GM12875 (cell line): ENCODE measurements at regions not wholly inside any gene's neighbourhood (a gene's known extent, or its start where the extent isn't known, plus 50 kb on each side); places are given as distances from the start of the nearest gene placed in this dataset.

ENCODE experiments used
- H3K4me3 ChIP-seq: one replicate; pipeline ENCODE4 v1.5.1; 2011; ENCODE audit warnings: low read depth, low read length, control low read depth
- TF ChIP-seq, protein P1 (sequence below): IDR thresholded peaks from 2 replicates; pipeline ENCODE4 v1.5.1; 2011; ENCODE audit warnings: low read depth, mild to moderate bottlenecking, control low read depth, inconsistent platforms, low read length, moderate library complexity, borderline replicate concordance; ENCODE audit not compliant: insufficient read depth

DNA sequence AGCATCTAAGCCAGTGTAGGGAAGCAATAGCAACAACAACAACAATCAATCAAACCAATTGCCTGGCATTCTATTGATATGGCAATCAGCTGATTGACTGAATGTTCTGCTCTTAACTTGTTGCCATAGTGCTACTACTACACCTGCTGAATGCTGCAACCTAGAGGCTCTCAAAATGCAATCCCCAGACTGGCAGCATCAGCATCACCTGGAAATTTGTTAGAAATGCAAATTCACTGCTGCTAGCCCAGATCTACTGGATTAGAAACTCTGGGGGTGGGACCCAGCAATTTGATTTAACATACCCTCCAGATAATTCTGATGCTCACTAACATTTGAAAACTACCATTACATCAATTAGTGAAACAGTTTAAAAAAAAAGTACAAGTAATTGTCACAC lies 363.6 kb downstream of the SNAPC1 start:
- TF ChIP-seq, protein P1, sequence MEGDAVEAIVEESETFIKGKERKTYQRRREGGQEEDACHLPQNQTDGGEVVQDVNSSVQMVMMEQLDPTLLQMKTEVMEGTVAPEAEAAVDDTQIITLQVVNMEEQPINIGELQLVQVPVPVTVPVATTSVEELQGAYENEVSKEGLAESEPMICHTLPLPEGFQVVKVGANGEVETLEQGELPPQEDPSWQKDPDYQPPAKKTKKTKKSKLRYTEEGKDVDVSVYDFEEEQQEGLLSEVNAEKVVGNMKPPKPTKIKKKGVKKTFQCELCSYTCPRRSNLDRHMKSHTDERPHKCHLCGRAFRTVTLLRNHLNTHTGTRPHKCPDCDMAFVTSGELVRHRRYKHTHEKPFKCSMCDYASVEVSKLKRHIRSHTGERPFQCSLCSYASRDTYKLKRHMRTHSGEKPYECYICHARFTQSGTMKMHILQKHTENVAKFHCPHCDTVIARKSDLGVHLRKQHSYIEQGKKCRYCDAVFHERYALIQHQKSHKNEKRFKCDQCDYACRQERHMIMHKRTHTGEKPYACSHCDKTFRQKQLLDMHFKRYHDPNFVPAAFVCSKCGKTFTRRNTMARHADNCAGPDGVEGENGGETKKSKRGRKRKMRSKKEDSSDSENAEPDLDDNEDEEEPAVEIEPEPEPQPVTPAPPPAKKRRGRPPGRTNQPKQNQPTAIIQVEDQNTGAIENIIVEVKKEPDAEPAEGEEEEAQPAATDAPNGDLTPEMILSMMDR: no peak
- H3K4me3 ChIP-seq: no peak overlapping the region

- TF ChIP-seq, protein P1: peak; percentile 63
- no peak overlapping the region for H3K4me3 ChIP-seq
These were observed 364.8 kb downstream of the SNAPC1 start for GRCh38 chr14:62126879-62127478.

DNA sequence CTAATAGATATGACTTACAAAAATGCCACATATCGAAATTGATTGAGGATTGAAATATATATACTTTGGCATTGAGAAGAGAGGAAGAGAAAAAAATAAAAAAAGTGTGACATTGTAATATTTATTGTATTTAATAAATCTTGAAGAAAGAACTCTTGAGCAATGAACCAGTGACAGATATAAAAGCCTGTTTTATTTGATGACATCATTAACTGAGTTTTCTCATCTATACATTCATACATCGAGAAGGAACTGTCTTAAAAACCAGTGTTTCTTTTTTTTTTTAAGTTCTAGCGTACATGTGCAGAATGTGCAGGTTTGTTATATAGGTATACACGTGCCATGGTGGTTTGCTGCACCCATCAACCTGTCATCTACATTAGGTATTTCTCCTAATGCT lies 368.2 kb downstream of the SNAPC1 start:
- TF ChIP-seq, protein P1: no peak
- H3K4me3 ChIP-seq: no peak overlapping the region

DNA sequence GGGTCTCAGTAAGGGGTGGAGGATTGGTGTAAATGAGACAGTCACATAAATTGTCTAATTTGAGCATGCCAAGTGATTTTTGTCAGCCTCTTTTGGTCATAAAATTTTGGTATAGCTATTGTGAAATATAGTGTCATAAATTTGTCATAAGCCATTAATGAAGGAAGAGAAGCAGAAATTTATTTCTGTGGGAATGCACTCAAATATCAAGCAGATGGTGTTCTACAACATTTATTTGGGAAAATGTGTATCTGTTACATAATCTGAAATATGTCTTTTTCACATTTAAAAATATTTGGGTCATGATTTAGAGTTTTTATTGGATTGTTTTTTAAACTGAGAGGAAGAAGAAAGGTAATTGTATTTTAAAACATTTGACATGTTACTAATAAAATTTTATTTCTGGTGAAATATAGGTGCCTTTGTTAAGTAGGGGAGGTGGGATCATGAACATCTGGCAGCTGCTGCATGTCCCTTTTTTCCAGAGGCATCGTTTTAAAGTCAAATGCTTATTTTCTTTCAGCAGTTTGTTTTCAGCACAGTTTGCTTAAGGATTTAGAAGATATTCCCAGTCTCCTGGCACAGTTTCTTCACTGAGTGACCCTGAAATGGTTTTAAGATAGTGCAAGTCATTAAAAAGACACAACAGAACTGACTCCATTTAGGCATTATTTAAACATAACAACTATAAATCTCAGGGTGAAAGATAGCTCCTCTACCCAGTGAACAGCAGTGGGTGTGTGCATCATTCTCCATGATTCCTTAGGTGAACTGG lies 371.7 kb downstream of the SNAPC1 start:
- TF ChIP-seq, protein P1: no peak
- no peak overlapping the region for H3K4me3 ChIP-seq

DNA sequence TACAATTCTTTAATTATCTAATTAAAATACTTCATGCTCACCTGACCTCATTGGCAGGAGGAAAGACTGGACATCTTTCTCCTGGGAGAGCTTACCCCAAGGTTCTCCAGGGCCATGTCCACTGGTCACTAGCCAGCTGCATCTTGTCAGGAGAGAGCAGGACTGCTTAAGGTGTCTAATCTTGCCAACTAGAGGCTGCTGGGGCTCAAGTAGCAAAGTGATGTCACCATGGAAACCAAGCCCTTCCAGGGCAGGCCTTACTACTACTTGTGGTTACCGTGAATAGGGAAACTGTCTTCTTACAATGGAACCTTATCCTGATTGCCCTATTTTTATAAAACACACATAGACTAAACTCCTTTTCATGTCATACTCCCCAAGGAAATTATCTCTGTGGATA lies 376.4 kb downstream of the SNAPC1 start:
- H3K4me3 ChIP-seq: no peak overlapping the region
- TF ChIP-seq, protein P1: no peak

- TF ChIP-seq, protein P1: no peak
- no peak overlapping the region for H3K4me3 ChIP-seq
These were observed 378.9 kb downstream of the SNAPC1 start for GRCh38 chr14:62141139-62141538.

DNA sequence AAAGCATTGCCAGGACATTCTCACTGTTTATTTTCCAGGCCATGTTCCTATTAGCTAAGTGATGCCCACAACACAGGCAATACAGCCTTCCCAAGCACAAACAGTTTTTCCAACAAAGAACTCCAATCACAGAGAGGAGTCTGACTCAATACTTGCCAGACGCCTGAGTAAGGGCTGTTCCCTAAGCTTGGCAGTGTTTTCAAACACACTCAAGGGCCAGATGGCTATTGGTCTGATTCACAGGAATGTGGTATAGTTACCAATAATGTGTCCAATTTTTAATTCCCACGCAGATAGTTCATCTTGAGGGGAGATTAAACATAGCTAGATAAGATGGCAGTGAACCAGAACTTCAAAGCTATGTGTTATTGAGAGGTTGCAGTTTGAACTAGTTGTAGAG lies 381.0 kb downstream of the SNAPC1 start:
- H3K4me3 ChIP-seq: no peak overlapping the region
- TF ChIP-seq, protein P1: no peak
